H1 (cell line): ENCODE measurements at regions not wholly inside any gene's neighbourhood (a gene's known extent, or its start where the extent isn't known, plus 50 kb on each side); places are given as distances from the start of the nearest gene placed in this dataset.

Experiments used
- CTCF ChIA-PET: fragments of 300-600 bp; sonication (Branson Sonifier 250); formaldehyde crosslinking; loops from one replicate; lab custom pipeline; 2021; ENCODE audit not compliant: partially characterized antibody; lab: Charles Lee
- POLR2A ChIA-PET: fragments of 300-600 bp; sonication (Branson Sonifier 250); formaldehyde crosslinking; loops from one replicate; lab custom pipeline; 2021; ENCODE audit warnings: inconsistent platforms; ENCODE audit not compliant: partially characterized antibody; lab: Charles Lee
- DNase-seq, 2 experiments: peaks; one replicate each; pipeline versions ENCODE4 v3.0.0 to v3.0.0-alpha.2; 2010 to 2022; ENCODE audit warnings: low spot score in 2 of 2, low read depth in 1 of 2, mixed read lengths in 1 of 2
- FAIRE-seq: peaks from 2 replicates; lab custom pipeline; 2011; peaks lifted over from hg19 to GRCh38; lab: Jason Lieb, UNC
- H2AFZ ChIP-seq: 2 replicates; pipeline ENCODE4 v1.8.1; 2012; ENCODE audit warnings: low read length, inconsistent platforms
- H2AK5ac ChIP-seq: 2 replicates; pipeline ENCODE4 v1.6.1; 2013; ENCODE audit warnings: low read depth, low read length
- H2BK120ac ChIP-seq: replicated peaks from 2 replicates; pipeline ENCODE3; 2013; ENCODE audit warnings: low read depth, low read length, inconsistent platforms
- H2BK12ac ChIP-seq: 2 replicates; pipeline ENCODE4 v1.6.1; 2013; ENCODE audit warnings: low read depth, low read length
- H2BK15ac ChIP-seq: 2 replicates; pipeline ENCODE4 v1.6.1; 2013; ENCODE audit warnings: low read length
- H2BK20ac ChIP-seq: 2 replicates; pipeline ENCODE4 v1.6.1; 2013; ENCODE audit warnings: low read length
- H2BK5ac ChIP-seq: 2 replicates; pipeline ENCODE4 v1.6.1; 2013; ENCODE audit warnings: low read depth, low read length
- H3K14ac ChIP-seq: 2 replicates; pipeline ENCODE4 v1.6.1; 2013; ENCODE audit warnings: inconsistent platforms; ENCODE audit not compliant: insufficient read length
- H3K18ac ChIP-seq: 2 replicates; pipeline ENCODE4 v1.6.1; 2013; ENCODE audit warnings: low read length; ENCODE audit errors: extremely low read depth
- H3K23ac ChIP-seq: 2 replicates; pipeline ENCODE4 v1.6.1; 2013; ENCODE audit warnings: inconsistent platforms; ENCODE audit not compliant: insufficient read length
- H3K23me2 ChIP-seq: 2 replicates; pipeline ENCODE4 v1.6.1; 2013; ENCODE audit warnings: low read depth, low read length
- H3K27ac ChIP-seq: 2 replicates; pipeline ENCODE4 v1.6.1; 2011; ENCODE audit warnings: low read depth, low read length, inconsistent platforms
- H3K27me3 ChIP-seq, 4 experiments: replicated peaks in 1 of 4; 1 replicate in 1 of 4; 2 replicates in 3 of 4; pipeline versions ENCODE4 v1.6.1 to v1.8.1; 2011 to 2013; ENCODE audit warnings: low read length in 3 of 4, mild to moderate bottlenecking in 3 of 4, inconsistent platforms in 2 of 4, mixed read lengths in 2 of 4, moderate library complexity in 1 of 4; ENCODE audit not compliant: control insufficient read depth in 3 of 4, insufficient read depth in 3 of 4; ENCODE audit errors: extremely low read depth in 1 of 4
- H3K36me3 ChIP-seq, 4 experiments: 2 replicates each; pipeline versions ENCODE4 v1.6.1 to v1.8.1; 2011 to 2013; ENCODE audit warnings: mild to moderate bottlenecking in 4 of 4, low read length in 3 of 4, moderate library complexity in 2 of 4, control low read depth in 1 of 4, inconsistent platforms in 1 of 4; ENCODE audit not compliant: insufficient read depth in 4 of 4, control insufficient read depth in 2 of 4
- H3K4ac ChIP-seq: replicated peaks from 2 replicates; pipeline ENCODE3; 2013; ENCODE audit warnings: low read length, low read depth, mixed read lengths, inconsistent platforms; ENCODE audit not compliant: insufficient read length
- H3K4me1 ChIP-seq, 4 experiments: replicated peaks in 1 of 4; 1 replicate in 1 of 4; 2 replicates in 3 of 4; pipeline versions ENCODE4 v1.6.1 to v1.8.1; 2011 to 2013; ENCODE audit warnings: low read length in 3 of 4, inconsistent platforms in 2 of 4, mixed read lengths in 1 of 4; ENCODE audit not compliant: insufficient read depth in 4 of 4, control insufficient read depth in 3 of 4
- H3K4me2 ChIP-seq, 2 experiments: 2 replicates each; pipeline versions ENCODE4 v1.6.1 to v1.8.1; 2011 to 2013; ENCODE audit warnings: low read depth in 2 of 2, low read length in 2 of 2, control low read depth in 1 of 2, inconsistent platforms in 1 of 2, mild to moderate bottlenecking in 1 of 2; ENCODE audit not compliant: insufficient read depth in 1 of 2
- H3K4me3 ChIP-seq, 4 experiments: fragments of 200-600, 300-600 bp in 1 of 4; sonication (generic), shearing (Covaris generic), sonication (Bioruptor Twin) in 1 of 4; 2 replicates each; pipeline versions ENCODE4 v1.5.1 to v1.8.1; 2011 to 2016; ENCODE audit warnings: low read length in 4 of 4, low read depth in 3 of 4, control low read depth in 2 of 4, inconsistent platforms in 2 of 4, mild to moderate bottlenecking in 2 of 4, mixed read lengths in 1 of 4, moderate library complexity in 1 of 4; ENCODE audit not compliant: insufficient read depth in 2 of 4; ENCODE audit errors: extremely low read depth in 1 of 4
- H3K56ac ChIP-seq: replicated peaks from 2 replicates; pipeline ENCODE3; 2013; ENCODE audit warnings: low read depth, mild to moderate bottlenecking, mixed read lengths, low read length, inconsistent platforms; ENCODE audit not compliant: insufficient read length
- H3K79me1 ChIP-seq: 2 replicates; pipeline ENCODE4 v1.6.1; 2013; ENCODE audit warnings: low read depth, low read length, control low read depth
- H3K79me2 ChIP-seq, 2 experiments: 2 replicates each; pipeline versions ENCODE4 v1.6.1 to v1.8.1; 2012 to 2013; ENCODE audit warnings: low read length in 2 of 2, mild to moderate bottlenecking in 2 of 2, inconsistent platforms in 1 of 2; ENCODE audit not compliant: insufficient read depth in 2 of 2, control insufficient read depth in 1 of 2
- H3K9ac ChIP-seq, 4 experiments: replicated peaks in 1 of 4; 1 replicate in 1 of 4; 2 replicates in 3 of 4; pipeline versions ENCODE4 v1.6.1 to v1.8.1; 2011 to 2013; ENCODE audit warnings: low read depth in 3 of 4, low read length in 3 of 4, control low read depth in 2 of 4, mild to moderate bottlenecking in 2 of 4, moderate library complexity in 2 of 4, inconsistent platforms in 1 of 4; ENCODE audit errors: extremely low read depth in 1 of 4
- H3K9me3 ChIP-seq, 2 experiments: 2 replicates each; pipeline versions ENCODE4 v1.6.1 to v1.8.1; 2012 to 2013; ENCODE audit warnings: mild to moderate bottlenecking in 2 of 2, moderate library complexity in 2 of 2, control low read depth in 1 of 2, inconsistent platforms in 1 of 2, low read depth in 1 of 2, low read length in 1 of 2, mixed read lengths in 1 of 2; ENCODE audit not compliant: insufficient read depth in 2 of 2
- H4K20me1 ChIP-seq, 2 experiments: replicated peaks in 1 of 2; 2 replicates each; pipeline versions ENCODE3 to v1.8.1; 2011 to 2013; ENCODE audit warnings: inconsistent platforms in 2 of 2, low read length in 2 of 2, mild to moderate bottlenecking in 1 of 2; ENCODE audit not compliant: insufficient read depth in 2 of 2, control insufficient read depth in 1 of 2
- H4K5ac ChIP-seq: 2 replicates; pipeline ENCODE4 v1.6.1; 2013; ENCODE audit warnings: low read length, low read depth, mixed read lengths, inconsistent platforms; ENCODE audit not compliant: insufficient read length
- H4K8ac ChIP-seq: 2 replicates; pipeline ENCODE4 v1.8.0; 2013; ENCODE audit warnings: mild to moderate bottlenecking, moderate library complexity, low read length, inconsistent platforms; ENCODE audit not compliant: insufficient read depth; ENCODE audit errors: extremely low read depth
- H4K91ac ChIP-seq: replicated peaks from 2 replicates; pipeline ENCODE3; 2013; ENCODE audit warnings: low read length, mixed read lengths, inconsistent platforms; ENCODE audit not compliant: insufficient read length
- BRCA1 ChIP-seq: IDR thresholded peaks from 2 replicates; pipeline ENCODE4 v1.6.1; 2012; ENCODE audit warnings: low read depth, low read length, improper control_type of control experiment
- TAF7 ChIP-seq: optimal IDR thresholded peaks from 2 replicates; pipeline ENCODE3; 2011; ENCODE audit warnings: low read depth, mild to moderate bottlenecking, inconsistent platforms, low read length, moderate library complexity, borderline replicate concordance
- USF2 ChIP-seq: IDR thresholded peaks from 2 replicates; pipeline ENCODE4 v1.6.1; 2011; ENCODE audit warnings: low read length, improper control_type of control experiment
- WGBS, 2 experiments: shearing (Covaris generic) in 1 of 2; methylation state at CpG; one replicate each; pipeline versions ENCODE4 v1.1.6 to v1.1.7; 2013 to 2015; ENCODE audit warnings: low lambda C conversion rate in 2 of 2, mixed read lengths in 2 of 2, inconsistent platforms in 1 of 2, low coverage in 1 of 2, missing lambda C conversion rate in 1 of 2; ENCODE audit not compliant: insufficient replicate concordance in 2 of 2, insufficient coverage in 1 of 2, insufficient read length in 1 of 2; ENCODE audit errors: extremely low coverage in 1 of 2, missing lambda C conversion rate in 1 of 2; 5-methylcytosine and 5-hydroxymethylcytosine counted together

- H3K23ac ChIP-seq, result no peak overlapping the region
- no peaks in the 10 kb centered on the region for H4K20me1 ChIP-seq
- no peak overlapping the region for H2BK5ac ChIP-seq
- no peaks in the 10 kb centered on the region for H3K9me3 ChIP-seq
- no peak overlapping the region for H3K18ac ChIP-seq
- DNase-seq (no peak), FAIRE-seq (no peak)
- POLR2A ChIA-PET, result no interaction called here
- no peak overlapping the region for H3K14ac ChIP-seq
- no peaks in the 10 kb centered on the region for H3K36me3 ChIP-seq
- no peak overlapping the region for H2BK20ac ChIP-seq
- H3K4me1 ChIP-seq, result peaks cover 2 to 14% (median 8%) of the 10 kb centered on the region in 4 experiments
- H2BK120ac ChIP-seq, result no peak overlapping the region
- H3K4me3 ChIP-seq, result no peak overlapping the region
- WGBS, 2 experiments, result 87% methylated on average over 6 of the region's 6 CpGs; no CpG with 5 or more reads in 1 of the 2 experiments
- peak overlapping the region; percentile 72; the same call in 1 of the 2 replicates for H2BK15ac ChIP-seq
- H3K27ac ChIP-seq, result no peak overlapping the region
- no peaks in the 10 kb centered on the region for H3K23me2 ChIP-seq
- H4K5ac ChIP-seq, result no peak overlapping the region
- no peak overlapping the region for H3K56ac ChIP-seq
- no peaks in the 10 kb centered on the region for H3K79me2 ChIP-seq
- H4K8ac ChIP-seq, result no peak overlapping the region
- H4K91ac ChIP-seq, result no peak overlapping the region
- peak overlapping the region; percentile 50; the same call in 1 of the 2 replicates for H2BK12ac ChIP-seq
- CTCF ChIA-PET, result interaction anchor here (1.1 to 1.8 kb wide), 4 partner anchors 40 to 151 kb away, joined by 3 to 5 read pairs (median 4); partner anchors contain the start of gene EPHB3
- no peak overlapping the region for H3K4me2 ChIP-seq
- no peak overlapping the region for H3K4ac ChIP-seq
- H2AK5ac ChIP-seq, result no peak overlapping the region
- 0 out of 2 replicates have a peak overlapping the region, but pooled peaks have one; percentile 3 for H2AFZ ChIP-seq
- H3K9ac ChIP-seq, result no peak overlapping the region
- H3K79me1 ChIP-seq, result no peaks in the 10 kb centered on the region
- no peaks in the 10 kb centered on the region for H3K27me3 ChIP-seq
- no peak for TF ChIP-seq USF2
- no peak for TF ChIP-seq TAF7
- no peak for TF ChIP-seq BRCA1
Observed at GRCh38 chr3:184652465-184652864, 59.4 kb downstream of the MAGEF1 start.
